ENCODE measurements at regions not wholly inside any gene's neighbourhood (a gene's known extent, or its start where the extent isn't known, plus 50 kb on each side); places are given as distances from the start of the nearest gene placed in this dataset.
A peak's percentile ranks its signal among the peaks of the same experiment; 100 is the strongest.

DNA sequence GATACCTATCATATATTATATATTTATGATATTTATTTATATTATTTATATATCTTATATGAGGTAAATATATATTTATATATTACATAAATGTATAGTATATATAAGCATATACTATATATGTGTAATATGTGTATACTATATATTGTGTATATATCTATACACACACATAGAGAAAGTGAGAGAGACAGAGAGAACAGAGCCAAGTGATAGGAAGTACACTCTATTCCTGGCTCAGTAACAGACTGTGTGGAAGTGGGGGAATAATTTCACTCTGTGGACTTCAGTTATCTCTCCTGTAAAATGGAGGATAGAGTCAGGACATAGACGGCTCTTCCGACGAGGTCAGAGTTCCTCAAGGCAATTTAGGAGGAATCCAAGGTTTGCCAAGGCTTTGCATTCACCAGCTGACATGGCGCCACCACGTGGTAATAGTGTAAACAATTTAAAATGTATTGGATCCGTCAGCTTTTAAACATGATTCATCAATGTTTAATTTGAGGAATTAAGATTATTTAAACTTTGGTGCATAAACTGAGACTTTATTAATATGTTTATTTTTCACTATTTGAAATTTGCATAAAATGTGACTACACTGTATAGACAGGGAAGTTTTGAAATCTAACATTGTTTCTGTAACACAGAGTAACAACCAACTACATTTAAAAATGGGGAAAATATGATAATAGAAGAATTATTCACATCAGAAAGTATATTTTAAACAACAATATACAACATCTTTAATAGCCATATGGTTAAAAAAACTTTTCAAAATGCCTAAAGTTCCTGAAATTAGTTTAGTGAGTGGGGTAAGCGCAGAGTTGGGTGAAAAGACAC lies 75.4 kb upstream of the TMEM244 start:
- peaks cover 27% of the 10 kb centered on the region for H3K27me3 Mint-ChIP-seq
- no peak overlapping the region for H3K27ac Mint-ChIP-seq
- H3K4me1 Mint-ChIP-seq: no peaks in the 10 kb centered on the region
- no peak overlapping the region for H3K4me3 Mint-ChIP-seq
- no peaks in the 10 kb centered on the region for H3K36me3 Mint-ChIP-seq (ENCODE audit: low read depth)
- DNase-seq: peak; percentile 37
- H3K9me3 Mint-ChIP-seq: no peaks in the 10 kb centered on the region
- CTCF ChIA-PET: interaction anchor here (0.7 to 1.1 kb wide), 6 partner anchors 9 to 437 kb away, joined by 3 to 4 read pairs (median 3); no protein-coding TSS in a partner anchor
- POLR2A ChIA-PET: no interaction called here

DNA sequence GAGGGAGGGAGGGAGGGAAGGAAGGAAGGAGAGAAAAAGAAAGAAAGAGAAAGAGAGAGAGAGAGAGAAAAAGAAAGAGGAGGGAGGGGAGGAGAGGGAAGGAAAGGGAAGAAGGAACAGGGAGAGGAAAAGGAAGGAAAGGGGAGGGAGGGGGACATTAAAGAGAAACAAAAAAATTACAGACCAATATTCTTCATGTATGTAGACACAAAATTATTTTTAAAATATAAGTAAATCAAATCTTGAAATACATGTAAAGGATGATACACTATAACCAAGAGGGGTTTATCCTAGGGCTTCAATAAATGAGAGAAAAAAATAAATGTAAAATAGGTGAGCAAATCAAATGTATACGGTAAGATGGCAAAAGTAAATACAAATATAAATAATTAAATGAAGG lies 71.2 kb upstream of the TMEM244 start:
- no peaks in the 10 kb centered on the region for H3K9me3 Mint-ChIP-seq
- no peaks in the 10 kb centered on the region for H3K36me3 Mint-ChIP-seq (ENCODE audit: low read depth)
- no peaks in the 10 kb centered on the region for H3K4me1 Mint-ChIP-seq
- H3K4me3 Mint-ChIP-seq: no peak overlapping the region
- H3K27me3 Mint-ChIP-seq: peaks cover 2% of the 10 kb centered on the region
- no peak overlapping the region for H3K27ac Mint-ChIP-seq
- DNase-seq: no peak
- CTCF ChIA-PET: no interaction called here
- POLR2A ChIA-PET: no interaction called here

DNA sequence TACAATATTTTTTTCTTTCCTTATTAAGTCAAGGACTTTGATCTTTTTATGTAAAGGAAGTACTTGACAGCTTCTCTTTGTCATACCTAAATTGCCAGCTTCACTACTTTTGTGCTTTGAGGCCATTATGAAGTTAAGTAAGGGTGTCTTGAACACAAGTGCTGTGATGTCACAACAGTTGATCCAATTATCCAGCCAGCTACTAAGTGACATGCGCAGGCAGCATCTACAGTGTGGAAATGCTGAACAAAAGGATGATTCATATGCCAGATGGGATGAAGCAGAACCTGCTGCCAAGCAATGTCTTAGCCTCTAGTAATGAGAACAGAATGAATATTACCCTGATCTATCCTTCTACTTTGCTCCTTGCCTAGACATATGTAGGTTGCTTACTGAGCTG lies 68.3 kb upstream of the TMEM244 start:
- Mint-ChIP-seq H3K27me3 (peaks cover 2% of the 10 kb centered on the region), H3K36me3 (ENCODE audit: low read depth) (no peaks in the 10 kb centered on the region), H3K4me3 (no peak overlapping the region), H3K4me1 (no peaks in the 10 kb centered on the region), H3K9me3 (no peaks in the 10 kb centered on the region), H3K27ac (no peak overlapping the region)
- ChIA-PET CTCF (interaction anchor here (1.3 to 1.6 kb wide), 3 partner anchors 9 to 154 kb away, joined by 3 to 4 read pairs (median 4); no protein-coding TSS in a partner anchor), POLR2A (no interaction called here)
- DNase-seq: no peak

DNA sequence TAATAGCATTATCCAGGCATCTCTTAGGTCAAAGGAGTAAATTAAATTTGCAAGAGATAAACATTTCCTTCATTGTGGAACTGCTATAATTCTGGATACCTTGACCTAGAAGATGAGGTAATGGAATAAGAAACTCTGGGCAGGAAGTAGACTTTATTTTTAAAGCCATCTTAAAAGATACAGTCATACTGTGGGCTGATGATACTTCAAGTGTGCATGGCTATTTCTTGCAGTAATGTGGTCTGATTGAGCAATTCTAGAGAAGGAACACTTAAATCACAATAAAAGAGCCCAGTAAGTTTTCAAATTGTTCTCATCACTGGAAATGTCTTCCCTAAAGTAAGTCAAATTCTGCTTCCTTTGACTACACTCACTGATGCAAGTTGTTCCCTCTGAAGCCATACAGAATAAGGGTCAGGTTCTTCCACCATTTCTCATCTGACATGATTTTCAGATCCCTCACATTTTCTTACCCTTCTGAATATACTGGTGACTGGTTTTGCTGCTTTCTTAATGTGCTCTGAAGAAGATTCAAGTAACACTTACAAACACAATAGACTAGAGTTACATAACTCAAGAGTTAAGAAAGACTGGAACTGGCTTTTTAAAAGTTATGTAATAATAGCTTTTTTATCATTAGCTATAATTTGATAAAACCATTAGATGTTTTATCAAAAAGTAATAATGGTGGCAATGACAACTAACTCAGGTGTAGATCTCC lies 62.6 kb upstream of the TMEM244 start:
- POLR2A ChIA-PET: no interaction called here
- H3K27me3 Mint-ChIP-seq: peaks cover 2% of the 10 kb centered on the region
- H3K36me3 Mint-ChIP-seq (ENCODE audit: low read depth): no peaks in the 10 kb centered on the region
- no peaks in the 10 kb centered on the region for H3K9me3 Mint-ChIP-seq
- H3K4me1 Mint-ChIP-seq: no peaks in the 10 kb centered on the region
- no peak overlapping the region for H3K27ac Mint-ChIP-seq
- DNase-seq: no peak
- CTCF ChIA-PET: no interaction called here
- no peak overlapping the region for H3K4me3 Mint-ChIP-seq

DNA sequence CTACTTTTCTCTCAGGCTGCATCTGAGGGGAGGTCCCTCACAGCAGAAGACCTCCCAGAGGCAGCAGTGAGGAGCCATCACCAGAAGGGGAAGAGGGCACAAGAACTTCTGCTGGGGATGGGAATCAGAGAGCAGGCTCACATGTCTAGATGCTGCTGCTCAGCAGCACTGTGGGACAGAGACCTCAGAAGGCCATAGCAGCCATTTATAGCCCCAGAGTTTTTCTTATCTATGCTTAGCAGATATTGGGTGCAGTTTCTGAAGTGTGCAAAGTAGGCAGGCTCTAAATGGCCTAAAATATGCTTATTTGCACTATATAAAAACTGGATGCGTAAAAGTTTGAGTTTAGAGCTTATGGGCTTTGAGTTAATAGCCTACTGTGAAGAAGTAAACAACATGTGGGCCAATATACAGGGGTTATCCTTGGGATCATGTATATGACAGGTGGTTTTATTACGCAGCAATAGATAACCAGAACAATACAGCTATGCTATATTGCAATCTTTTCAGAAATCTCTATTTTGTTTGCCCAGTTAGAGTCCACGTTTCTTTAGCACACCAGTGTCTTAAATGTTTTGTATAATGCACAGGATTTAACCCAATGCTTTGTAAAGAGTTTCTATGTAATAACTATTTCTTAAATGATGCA lies 60.2 kb upstream of the TMEM244 start:
- ChIA-PET CTCF (no interaction called here), POLR2A (no interaction called here)
- Mint-ChIP-seq H3K4me1 (peaks cover 4% of the 10 kb centered on the region), H3K27me3 (no peaks in the 10 kb centered on the region), H3K9me3 (no peaks in the 10 kb centered on the region), H3K4me3 (no peak overlapping the region), H3K36me3 (ENCODE audit: low read depth) (no peaks in the 10 kb centered on the region), H3K27ac (no peak overlapping the region)
- DNase-seq: no peak

DNA sequence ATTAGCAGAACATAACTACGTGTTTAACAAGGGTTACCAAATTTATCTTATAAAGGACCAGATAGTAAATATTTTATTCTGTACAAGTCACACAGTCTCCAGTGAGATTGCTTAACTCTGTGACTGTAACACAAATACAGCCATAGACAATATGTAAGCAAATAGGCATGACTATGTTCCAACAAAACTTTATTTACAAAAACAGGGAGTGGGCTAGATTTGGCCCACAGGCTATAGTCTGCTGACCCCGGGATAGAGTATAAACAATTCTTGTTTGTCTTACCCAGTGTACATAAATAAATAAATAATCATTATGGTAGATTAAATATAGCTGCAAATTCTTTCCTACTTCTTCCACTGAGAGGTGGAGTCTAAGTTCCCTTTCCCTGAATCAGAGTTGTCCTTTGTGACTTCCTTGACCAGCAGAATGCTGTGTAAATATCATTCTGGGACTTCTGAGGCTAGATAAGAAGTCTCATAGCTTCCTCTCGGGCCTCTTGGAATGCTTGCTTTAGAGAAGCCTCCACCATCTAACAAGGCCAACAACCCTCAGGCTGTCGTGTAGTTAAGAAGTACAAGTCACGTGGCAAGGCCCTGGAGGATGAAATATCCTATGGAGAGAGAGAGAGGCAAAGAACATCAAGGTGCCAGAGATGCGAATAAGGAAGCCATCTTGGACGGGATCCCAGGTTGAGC lies 59.1 kb upstream of the TMEM244 start:
- no peak overlapping the region for H3K4me3 Mint-ChIP-seq
- ChIA-PET POLR2A (no interaction called here), CTCF (interaction anchor here (1.0 kb wide), 1 partner anchor 18 kb away, joined by 3 read pairs; no protein-coding TSS in a partner anchor)
- peaks cover 4% of the 10 kb centered on the region for H3K4me1 Mint-ChIP-seq
- no peaks in the 10 kb centered on the region for H3K36me3 Mint-ChIP-seq (ENCODE audit: low read depth)
- no peak for DNase-seq
- no peak overlapping the region for H3K27ac Mint-ChIP-seq
- H3K9me3 Mint-ChIP-seq: no peaks in the 10 kb centered on the region
- H3K27me3 Mint-ChIP-seq: no peaks in the 10 kb centered on the region

DNA sequence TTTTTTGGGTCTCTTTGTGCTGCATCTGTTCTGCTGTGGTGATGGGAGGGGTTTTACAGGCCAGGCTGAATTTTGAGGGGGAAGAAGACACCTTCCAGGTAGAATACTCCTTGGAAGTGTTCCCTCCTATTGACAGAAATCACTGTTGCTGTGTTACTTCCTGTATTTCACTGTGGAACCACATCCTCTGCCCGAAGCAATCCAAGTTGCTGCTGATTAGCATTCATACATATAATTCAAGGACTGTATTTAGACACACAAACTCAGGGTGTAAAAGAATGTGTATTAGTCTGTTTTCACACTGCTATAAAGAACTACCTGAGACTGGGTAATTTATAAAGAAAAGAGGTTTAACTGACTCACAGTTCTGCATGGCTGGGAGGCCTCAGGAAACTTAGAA lies 50.6 kb upstream of the TMEM244 start:
- no peaks in the 10 kb centered on the region for H3K9me3 Mint-ChIP-seq
- H3K4me1 Mint-ChIP-seq: peaks cover 12% of the 10 kb centered on the region
- ChIA-PET POLR2A (no interaction called here), CTCF (no interaction called here)
- no peak overlapping the region for H3K27ac Mint-ChIP-seq
- H3K4me3 Mint-ChIP-seq: no peak overlapping the region
- no peaks in the 10 kb centered on the region for H3K36me3 Mint-ChIP-seq (ENCODE audit: low read depth)
- H3K27me3 Mint-ChIP-seq: no peaks in the 10 kb centered on the region
- no peak for DNase-seq
